Stimulated activated CD4-positive, alpha-beta T cell treated with anti-CD3 and anti-CD28 coated beads, Interleukin-1b, Interleukin-23, amount 100 ng/mL, for 48 hours (primary cell): ENCODE measurements at regions not wholly inside any gene's neighbourhood (a gene's known extent, or its start where the extent isn't known, plus 50 kb on each side); places are given as distances from the start of the nearest gene placed in this dataset.

Experiments used
- DNase-seq: peaks from one replicate; pipeline ENCODE4 v3.0.0-alpha.2; 2020

DNA sequence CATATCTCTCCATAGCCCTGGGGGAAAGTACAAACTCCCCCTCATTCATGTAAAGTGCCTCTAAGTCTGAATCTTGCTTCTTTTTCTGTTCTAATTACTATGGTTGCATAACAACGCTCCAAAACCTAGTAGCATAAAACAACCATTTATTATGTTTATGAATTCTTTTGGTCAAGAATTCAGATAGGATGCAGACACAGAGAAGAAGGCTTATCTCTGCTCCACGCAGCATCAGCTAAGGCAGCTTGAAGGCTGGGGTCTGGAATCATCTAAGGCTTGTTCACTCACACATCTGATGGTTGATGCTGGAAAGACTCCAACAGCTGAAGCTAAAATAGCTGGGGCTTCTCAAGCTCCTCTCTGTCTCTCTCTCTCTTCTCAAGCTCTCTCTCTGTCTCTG lies 564.5 kb downstream of the ZNF674 start:
- DNase-seq, result no peak

GRCh38 chrX:45975633-45976032 lies 569.6 kb downstream of the ZNF674 start:
- no peak for DNase-seq

- no peak for DNase-seq
Observed at GRCh38 chrX:45972636-45973035, 572.6 kb downstream of the ZNF674 start.

- DNase-seq, result no peak
Observed at GRCh38 chrX:45959567-45959966, 585.7 kb downstream of the ZNF674 start.

DNA sequence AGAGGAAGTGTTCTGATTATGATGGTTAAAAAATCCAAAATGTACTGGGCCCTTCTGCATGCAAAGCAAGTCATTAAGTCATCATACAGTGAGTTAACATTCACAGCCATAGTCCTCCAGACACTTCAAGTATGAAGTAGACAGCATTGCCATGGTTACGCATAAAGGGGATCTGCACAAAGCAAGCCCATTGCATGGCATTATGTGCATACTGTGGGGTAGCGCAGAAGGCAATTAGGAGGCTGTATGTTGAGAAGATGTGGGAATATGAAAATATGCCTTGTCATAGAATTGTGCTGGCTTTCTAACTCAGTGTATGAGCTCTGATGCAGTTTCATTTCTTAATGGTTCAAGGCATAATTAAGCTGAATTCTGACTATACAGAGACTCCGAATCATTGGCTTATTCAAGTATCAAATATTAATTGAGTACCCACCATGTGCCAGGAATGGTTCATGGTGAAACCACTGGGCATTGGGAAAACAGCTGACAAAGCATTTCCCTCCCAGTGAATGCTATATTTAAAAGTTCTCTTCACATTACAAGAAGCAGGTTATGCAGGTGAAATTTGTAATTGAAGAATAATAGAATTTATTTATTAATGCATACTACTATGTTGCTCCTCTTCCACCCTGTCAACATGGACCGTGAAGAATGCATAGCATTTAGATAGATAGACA lies 588.9 kb downstream of the ZNF674 start:
- no peak for DNase-seq

- DNase-seq, result no peak
Observed at GRCh38 chrX:45955661-45956060, 589.6 kb downstream of the ZNF674 start.

DNA sequence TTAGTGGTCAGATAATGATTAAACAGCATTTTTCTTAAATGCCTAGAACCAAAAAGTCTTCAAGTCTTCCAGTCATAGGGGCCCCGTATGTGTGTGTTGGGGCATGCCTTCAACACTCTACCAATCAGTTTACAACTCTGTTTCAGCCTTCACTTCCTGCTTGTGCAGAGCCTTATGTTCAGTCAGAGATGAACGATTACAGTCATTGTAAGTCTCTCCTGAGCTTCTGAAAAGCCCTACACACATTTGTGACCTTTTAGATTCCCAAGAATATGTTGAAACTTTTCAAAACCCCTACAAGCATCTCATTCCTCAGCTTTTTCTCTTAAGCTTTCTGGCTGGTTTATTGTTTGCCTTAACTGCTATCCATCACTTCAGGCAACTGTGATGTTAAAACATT lies 591.2 kb downstream of the ZNF674 start:
- no peak for DNase-seq

GRCh38 chrX:45952030-45952429 lies 593.2 kb downstream of the ZNF674 start:
- DNase-seq, result no peak

DNA sequence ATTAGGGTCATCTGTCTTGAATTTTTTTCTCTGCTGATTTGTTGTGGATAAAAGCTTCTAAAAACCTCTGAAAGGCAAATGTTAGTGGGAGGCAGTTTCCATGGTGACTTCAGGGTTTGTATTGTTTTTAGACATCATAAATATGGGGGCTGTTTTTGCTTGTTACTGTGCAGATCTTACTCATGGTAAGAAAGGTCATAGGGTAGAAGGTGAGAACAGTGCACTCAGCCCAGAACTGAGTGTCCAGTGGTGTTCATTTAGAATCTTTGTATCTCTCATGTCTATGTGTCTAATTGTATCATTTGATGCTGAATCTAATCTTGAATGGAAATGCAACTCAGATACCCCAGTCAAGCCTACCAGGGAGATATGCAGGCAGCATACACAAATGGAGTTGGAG lies 609.8 kb downstream of the ZNF674 start:
- no peak for DNase-seq

GRCh38 chrX:45912316-45912715 lies 632.9 kb downstream of the ZNF674 start:
- no peak for DNase-seq

- DNase-seq, result no peak
Observed at GRCh38 chrX:45907786-45908185, 637.4 kb downstream of the ZNF674 start.

DNA sequence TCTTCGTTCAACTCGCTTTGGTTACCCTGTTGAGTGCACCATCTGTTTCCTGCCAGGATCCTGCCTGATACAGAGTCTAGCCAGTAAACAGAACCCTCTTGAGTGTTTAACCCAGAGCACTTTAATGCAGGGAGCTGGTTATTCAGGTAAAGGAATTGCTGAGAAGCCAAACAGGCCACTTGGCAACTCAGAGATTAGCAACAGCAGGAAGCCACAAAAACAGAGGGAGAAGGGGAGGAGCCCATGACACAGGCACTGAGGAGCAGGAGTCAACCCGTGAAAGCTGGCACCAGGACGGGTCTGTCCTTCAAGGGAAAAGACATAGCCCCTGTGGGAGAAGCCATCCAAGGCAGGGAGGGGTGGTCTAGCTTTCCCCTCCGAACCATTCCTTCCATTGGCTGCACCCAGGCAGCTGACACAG lies 641.4 kb downstream of the ZNF674 start:
- DNase-seq, result no peak

DNA sequence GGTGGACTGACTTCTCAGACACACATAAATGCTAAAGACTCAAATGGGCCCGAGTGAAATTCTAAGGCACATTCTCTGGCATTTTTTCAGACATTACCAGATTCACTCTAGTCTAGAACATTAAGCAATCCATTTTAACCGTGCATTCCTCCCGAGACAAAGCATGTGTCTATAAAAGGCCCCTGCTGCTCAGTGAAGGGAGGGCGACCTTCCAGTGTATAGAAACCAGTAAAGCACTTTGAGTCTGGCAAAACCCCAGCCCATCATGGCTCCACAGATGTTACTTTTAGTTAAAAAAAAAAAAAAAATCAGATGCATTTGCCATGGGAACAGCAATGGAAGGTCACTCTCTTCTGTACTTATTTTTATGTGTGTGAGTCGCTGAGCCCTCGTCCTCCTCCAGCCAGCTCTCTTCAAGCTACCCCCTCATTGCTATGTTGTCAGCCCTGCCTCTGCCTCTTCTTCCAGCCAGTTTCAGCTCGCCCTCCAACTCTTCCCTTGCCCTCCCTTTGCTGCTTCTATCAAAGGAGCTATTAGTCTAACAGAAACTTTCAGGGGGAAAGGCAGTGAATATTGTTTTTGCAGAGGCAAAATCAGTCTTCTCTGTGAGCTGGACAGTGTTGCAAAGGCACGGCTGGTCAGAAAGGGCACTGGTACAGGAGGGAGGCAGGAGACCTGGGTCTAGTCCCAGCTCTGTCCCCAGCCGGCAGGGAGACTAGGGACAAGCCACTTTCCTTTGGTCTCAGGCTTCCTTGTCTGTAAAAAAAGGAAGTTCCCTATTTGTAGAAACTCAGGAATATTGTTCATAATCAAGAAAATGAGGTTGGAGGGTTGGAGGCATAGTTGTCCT lies 644.2 kb downstream of the ZNF674 start:
- DNase-seq, result no peak

DNA sequence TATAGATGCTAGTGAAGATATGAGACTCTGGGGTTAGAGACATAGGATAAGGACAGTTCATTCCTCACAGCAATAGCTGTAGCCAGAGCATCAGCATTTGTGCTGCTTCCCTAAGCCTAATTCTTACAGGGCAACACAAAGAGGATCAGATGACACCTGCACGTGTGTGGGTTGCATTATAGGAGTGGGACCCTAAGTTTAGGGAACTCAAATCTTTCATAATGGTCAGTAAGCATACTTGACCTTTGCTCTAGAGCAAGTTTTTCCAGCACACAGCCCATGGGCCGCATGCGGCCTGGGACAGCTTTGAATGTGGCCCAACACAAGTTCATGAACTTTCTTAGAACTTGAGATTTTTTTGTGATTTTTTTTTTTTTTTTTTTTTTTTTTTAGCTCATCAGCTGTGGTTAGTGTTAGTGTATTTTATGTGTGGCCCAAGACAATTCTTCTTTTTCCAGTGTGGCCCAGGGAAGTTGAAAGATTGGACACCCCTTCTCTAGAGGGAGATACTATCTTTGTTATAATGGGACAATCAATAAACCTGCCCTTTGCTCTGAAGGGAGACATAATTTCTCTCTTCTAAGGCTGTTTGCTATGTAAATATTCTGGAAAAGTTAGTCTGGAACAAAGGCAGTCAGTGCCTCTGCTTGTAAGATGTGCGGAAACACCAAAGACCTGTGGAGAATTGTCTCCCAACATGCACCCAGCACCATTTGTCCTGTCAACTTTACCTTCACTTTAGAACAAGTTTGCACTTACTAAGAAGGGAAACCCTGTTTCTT lies 650.2 kb downstream of the ZNF674 start:
- DNase-seq, result no peak

GRCh38 chrX:45889471-45889870 lies 655.8 kb downstream of the ZNF674 start:
- no peak for DNase-seq

GRCh38 chrX:45888518-45888917 lies 656.7 kb downstream of the ZNF674 start:
- DNase-seq, result no peak

GRCh38 chrX:45885931-45886330 lies 659.3 kb downstream of the ZNF674 start:
- no peak for DNase-seq

- no peak for DNase-seq
Observed at GRCh38 chrX:45879512-45879911, 665.7 kb downstream of the ZNF674 start.

DNA sequence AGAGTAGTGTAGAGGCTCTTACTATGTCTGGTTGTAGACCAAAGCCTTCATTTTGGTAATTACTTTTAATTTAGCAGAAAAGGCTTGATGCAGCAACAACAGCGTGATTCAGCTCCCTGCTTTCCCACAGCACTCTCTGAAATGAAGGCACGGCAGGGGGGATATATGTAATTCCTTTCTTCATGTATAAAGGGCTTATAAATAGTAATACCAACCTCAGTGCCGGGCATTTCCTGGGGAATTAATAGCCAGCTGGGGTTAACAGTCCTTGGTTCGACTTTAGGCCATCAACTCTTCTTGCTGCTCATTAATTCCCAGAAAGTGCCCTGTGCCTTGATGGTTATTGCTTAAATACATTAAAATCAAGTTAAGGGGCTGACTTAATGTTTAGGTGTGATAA lies 669.0 kb downstream of the ZNF674 start:
- no peak for DNase-seq

GRCh38 chrX:45873781-45874180 lies 671.4 kb downstream of the ZNF674 start:
- DNase-seq, result no peak

GRCh38 chrX:45872480-45872879 lies 671.8 kb upstream of the DIPK2B start:
- DNase-seq, result peak; percentile 1

GRCh38 chrX:45868425-45868824 lies 667.7 kb upstream of the DIPK2B start:
- no peak for DNase-seq

- DNase-seq, result no peak
Observed at GRCh38 chrX:45862801-45863200, 662.1 kb upstream of the DIPK2B start.

- DNase-seq, result no peak
Observed at GRCh38 chrX:45860450-45860849, 659.8 kb upstream of the DIPK2B start.
